ENCODE measurements at regions not wholly inside any gene's neighbourhood (a gene's known extent, or its start where the extent isn't known, plus 50 kb on each side); places are given as distances from the start of the nearest gene placed in this dataset.

DNA sequence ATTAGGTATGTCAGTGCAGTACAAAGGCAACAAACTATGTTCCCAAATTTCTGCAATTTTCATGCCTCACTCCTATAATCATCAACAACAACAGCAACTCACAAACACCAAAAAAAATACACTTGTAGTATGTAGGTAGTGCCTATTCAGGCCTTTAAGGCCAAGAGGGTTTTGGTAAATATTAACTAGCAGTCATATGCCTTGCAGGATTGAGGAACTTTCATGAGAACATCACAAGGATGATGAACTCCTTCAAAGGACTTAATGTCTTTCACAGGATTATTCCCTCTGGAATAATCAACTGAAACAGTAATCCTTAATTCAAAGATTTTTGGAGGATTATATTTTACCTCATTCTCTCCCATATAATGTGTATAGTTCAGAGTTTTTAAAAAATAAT is 293.8 kb downstream of the NOVA1 start:
- TF ChIP-seq, protein P1, sequence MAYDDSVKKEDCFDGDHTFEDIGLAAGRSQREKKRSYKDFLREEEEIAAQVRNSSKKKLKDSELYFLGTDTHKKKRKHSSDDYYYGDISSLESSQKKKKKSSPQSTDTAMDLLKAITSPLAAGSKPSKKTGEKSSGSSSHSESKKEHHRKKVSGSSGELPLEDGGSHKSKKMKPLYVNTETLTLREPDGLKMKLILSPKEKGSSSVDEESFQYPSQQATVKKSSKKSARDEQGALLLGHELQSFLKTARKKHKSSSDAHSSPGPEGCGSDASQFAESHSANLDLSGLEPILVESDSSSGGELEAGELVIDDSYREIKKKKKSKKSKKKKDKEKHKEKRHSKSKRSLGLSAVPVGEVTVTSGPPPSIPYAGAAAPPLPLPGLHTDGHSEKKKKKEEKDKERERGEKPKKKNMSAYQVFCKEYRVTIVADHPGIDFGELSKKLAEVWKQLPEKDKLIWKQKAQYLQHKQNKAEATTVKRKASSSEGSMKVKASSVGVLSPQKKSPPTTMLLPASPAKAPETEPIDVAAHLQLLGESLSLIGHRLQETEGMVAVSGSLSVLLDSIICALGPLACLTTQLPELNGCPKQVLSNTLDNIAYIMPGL (CRISPR knock-in tag; IDR thresholded peaks at IDR 0.05; ENCODE audit: borderline replicate concordance), result no peak
- TF ChIP-seq SMC3 (IDR thresholded peaks at IDR 0.05) (no peak), ESRRA (IDR thresholded peaks at IDR 0.05; ENCODE audit: borderline replicate concordance, low read length) (no peak), ZNF302 (CRISPR knock-in tag; IDR thresholded peaks at IDR 0.05) (no peak), ZSCAN20 (CRISPR knock-in tag; IDR thresholded peaks at IDR 0.05) (no peak), HOXA7 (CRISPR knock-in tag; IDR thresholded peaks at IDR 0.05) (no peak), ZC3H11A (IDR thresholded peaks at IDR 0.05) (no peak), ZFP36 (IDR thresholded peaks at IDR 0.05; ENCODE audit: borderline replicate concordance, partially characterized antibody) (no peak)
- TF ChIP-seq, protein P2, sequence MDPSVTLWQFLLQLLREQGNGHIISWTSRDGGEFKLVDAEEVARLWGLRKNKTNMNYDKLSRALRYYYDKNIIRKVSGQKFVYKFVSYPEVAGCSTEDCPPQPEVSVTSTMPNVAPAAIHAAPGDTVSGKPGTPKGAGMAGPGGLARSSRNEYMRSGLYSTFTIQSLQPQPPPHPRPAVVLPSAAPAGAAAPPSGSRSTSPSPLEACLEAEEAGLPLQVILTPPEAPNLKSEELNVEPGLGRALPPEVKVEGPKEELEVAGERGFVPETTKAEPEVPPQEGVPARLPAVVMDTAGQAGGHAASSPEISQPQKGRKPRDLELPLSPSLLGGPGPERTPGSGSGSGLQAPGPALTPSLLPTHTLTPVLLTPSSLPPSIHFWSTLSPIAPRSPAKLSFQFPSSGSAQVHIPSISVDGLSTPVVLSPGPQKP (IDR thresholded peaks at IDR 0.05; ENCODE audit: low read depth, low read length), result no peak
- DNase-seq (ENCODE audit: low read depth in 1 of 2, low spot score in 1 of 2), result no peak
- Histone ChIP-seq H3K4me1 (no peaks in the 10 kb centered on the region), H3K9me3 (no peaks in the 10 kb centered on the region), H3K27ac (no peak overlapping the region), H3K4me2 (no peak overlapping the region), H3K4me3 (no peak overlapping the region)
- ATAC-seq, result no peak
- FAIRE-seq, result no peak
- CTCF ChIA-PET, result no interaction called here
- POLR2A ChIA-PET, result no interaction called here

DNA sequence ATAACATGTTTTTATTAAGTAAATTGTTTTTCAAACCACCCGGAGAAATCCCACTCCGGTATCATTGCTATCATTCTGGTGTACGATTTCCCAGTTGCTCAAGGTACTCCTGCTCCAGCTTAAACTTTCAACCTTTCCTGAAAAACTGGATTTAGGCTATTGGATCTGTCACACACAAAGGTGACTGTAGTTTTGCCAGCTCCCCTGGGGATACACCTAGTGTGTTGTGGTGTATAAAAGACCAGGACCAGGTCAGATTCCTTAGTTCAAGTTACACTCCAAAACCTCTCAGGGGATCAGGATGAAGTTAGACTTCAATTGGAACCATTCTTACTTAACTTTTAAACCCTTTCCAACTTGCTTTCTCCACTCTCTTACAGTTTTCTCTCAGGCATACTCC is 303.9 kb downstream of the NOVA1 start:
- no peaks in the 10 kb centered on the region for H3K4me1 ChIP-seq
- H3K27ac ChIP-seq, result no peak overlapping the region
- FAIRE-seq (no peak), ATAC-seq (no peak), DNase-seq (ENCODE audit: low read depth in 1 of 2, low spot score in 1 of 2) (no peak)
- H3K4me2 ChIP-seq, result no peak overlapping the region
- ChIA-PET CTCF (no interaction called here), POLR2A (no interaction called here)
- H3K9me3 ChIP-seq, result no peaks in the 10 kb centered on the region
- 80% methylated on average over 3 of the region's 3 CpGs for WGBS (ENCODE audit: missing lambda C conversion rate)
- no peak overlapping the region for H3K4me3 ChIP-seq
- TF ChIP-seq, protein P3, sequence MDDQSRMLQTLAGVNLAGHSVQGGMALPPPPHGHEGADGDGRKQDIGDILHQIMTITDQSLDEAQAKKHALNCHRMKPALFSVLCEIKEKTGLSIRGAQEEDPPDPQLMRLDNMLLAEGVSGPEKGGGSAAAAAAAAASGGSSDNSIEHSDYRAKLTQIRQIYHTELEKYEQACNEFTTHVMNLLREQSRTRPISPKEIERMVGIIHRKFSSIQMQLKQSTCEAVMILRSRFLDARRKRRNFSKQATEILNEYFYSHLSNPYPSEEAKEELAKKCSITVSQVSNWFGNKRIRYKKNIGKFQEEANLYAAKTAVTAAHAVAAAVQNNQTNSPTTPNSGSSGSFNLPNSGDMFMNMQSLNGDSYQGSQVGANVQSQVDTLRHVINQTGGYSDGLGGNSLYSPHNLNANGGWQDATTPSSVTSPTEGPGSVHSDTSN (IDR thresholded peaks at IDR 0.05), result no peak
- TF ChIP-seq NR3C1 (IDR thresholded peaks at IDR 0.05), result no peak
- no peak for TF ChIP-seq MAFK (IDR thresholded peaks at IDR 0.05; ENCODE audit: partially characterized antibody)
- TF ChIP-seq HOXB5 (CRISPR knock-in tag; IDR thresholded peaks at IDR 0.05), result no peak
- TF ChIP-seq HOXB13 (CRISPR knock-in tag; IDR thresholded peaks at IDR 0.05; ENCODE audit: low read depth), result no peak
- no peak for TF ChIP-seq GATA3 (IDR thresholded peaks at IDR 0.05; ENCODE audit: borderline replicate concordance)
- TF ChIP-seq PHF8 (IDR thresholded peaks at IDR 0.05; ENCODE audit: borderline replicate concordance, low read depth), result no peak
- no peak for TF ChIP-seq BHLHE40 (IDR thresholded peaks at IDR 0.05; ENCODE audit: low read depth, low read length)
- no peak for TF ChIP-seq MYC (IDR thresholded peaks at IDR 0.05; ENCODE audit: borderline replicate concordance, low read length)
- TF ChIP-seq, protein P4, sequence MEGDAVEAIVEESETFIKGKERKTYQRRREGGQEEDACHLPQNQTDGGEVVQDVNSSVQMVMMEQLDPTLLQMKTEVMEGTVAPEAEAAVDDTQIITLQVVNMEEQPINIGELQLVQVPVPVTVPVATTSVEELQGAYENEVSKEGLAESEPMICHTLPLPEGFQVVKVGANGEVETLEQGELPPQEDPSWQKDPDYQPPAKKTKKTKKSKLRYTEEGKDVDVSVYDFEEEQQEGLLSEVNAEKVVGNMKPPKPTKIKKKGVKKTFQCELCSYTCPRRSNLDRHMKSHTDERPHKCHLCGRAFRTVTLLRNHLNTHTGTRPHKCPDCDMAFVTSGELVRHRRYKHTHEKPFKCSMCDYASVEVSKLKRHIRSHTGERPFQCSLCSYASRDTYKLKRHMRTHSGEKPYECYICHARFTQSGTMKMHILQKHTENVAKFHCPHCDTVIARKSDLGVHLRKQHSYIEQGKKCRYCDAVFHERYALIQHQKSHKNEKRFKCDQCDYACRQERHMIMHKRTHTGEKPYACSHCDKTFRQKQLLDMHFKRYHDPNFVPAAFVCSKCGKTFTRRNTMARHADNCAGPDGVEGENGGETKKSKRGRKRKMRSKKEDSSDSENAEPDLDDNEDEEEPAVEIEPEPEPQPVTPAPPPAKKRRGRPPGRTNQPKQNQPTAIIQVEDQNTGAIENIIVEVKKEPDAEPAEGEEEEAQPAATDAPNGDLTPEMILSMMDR (IDR thresholded peaks at IDR 0.05), result no peak
- no peak for TF ChIP-seq EP300 (IDR thresholded peaks at IDR 0.05)
- TF ChIP-seq ESRRA (IDR thresholded peaks at IDR 0.05; ENCODE audit: borderline replicate concordance, low read length), result no peak
- TF ChIP-seq HEYL (CRISPR knock-in tag; IDR thresholded peaks at IDR 0.05), result no peak
- no peak for TF ChIP-seq CBX2 (IDR thresholded peaks at IDR 0.05; ENCODE audit: borderline replicate concordance, low read depth)
- no peak for TF ChIP-seq MAZ (IDR thresholded peaks at IDR 0.05; ENCODE audit: borderline replicate concordance, low read depth, low read length)

Data from A549 (cell line).